HCT116 (cell line): ENCODE measurements at regions not wholly inside any gene's neighbourhood (a gene's known extent, or its start where the extent isn't known, plus 50 kb on each side); places are given as distances from the start of the nearest gene placed in this dataset.

ENCODE experiments used
- ATAC-seq: fragments of 200-7000 bp; cut with Tn5 transposase; 2 replicates; pipeline ENCODE4 v1.9.1; 2020; ENCODE audit warnings: mild to moderate bottlenecking, moderate library complexity
- BruUV-seq: library from RNA; stranded (reverse); fragments of 400-500 nt; replicated peaks from 2 replicates; lab custom pipeline; 2021; lab: Mats Ljungman, UMichigan
- CTCF ChIA-PET: fragments of 300-600 bp; sonication (Branson Sonifier 250); formaldehyde crosslinking; loops from one replicate; lab custom pipeline; 2021; ENCODE audit warnings: antibody characterized with exemption; lab: Charles Lee
- POLR2A ChIA-PET: fragments of 300-600, 350-600 bp; sonication (Branson Sonifier 250); formaldehyde crosslinking; loops from one replicate; lab custom pipeline; 2021; ENCODE audit warnings: antibody characterized with exemption; lab: Charles Lee
- RAD21 ChIA-PET, 2 experiments: fragments of 300-600 bp; sonication (Branson Sonifier 250); formaldehyde crosslinking; loops; one replicate each; lab custom pipeline; 2023; ENCODE audit warnings: low total read pairs in 2 of 2; ENCODE audit not compliant: uncharacterized antibody in 2 of 2, unreplicated experiment in 2 of 2, low non-redundant PET in 1 of 2; lab: Charles Lee
- DNase-seq: peaks from one replicate; pipeline ENCODE4 v3.0.0-alpha.2; 2010; ENCODE audit warnings: low read depth, low spot score
- H2AFZ ChIP-seq: fragments of 200-600 bp; shearing (Covaris generic), sonication (generic); 2 replicates; pipeline ENCODE4 v1.6.1; 2017; ENCODE audit warnings: low read depth, mixed run types, mixed read lengths, antibody characterized with exemption, low read length; ENCODE audit not compliant: poor library complexity, severe bottlenecking
- H3K27ac ChIP-seq: 2 replicates; pipeline ENCODE4 v1.5.1; 2012; ENCODE audit warnings: low read depth, low read length
- H3K27me3 ChIP-seq: fragments of 200-600 bp; sonication (generic); 2 replicates; pipeline ENCODE4 v1.6.1; 2016; ENCODE audit warnings: mixed run types, low read length, mixed read lengths; ENCODE audit not compliant: insufficient read depth
- H3K36me3 ChIP-seq, 2 experiments: fragments of 200-500 bp in 1 of 2; fragments of 200-600 bp in 1 of 2; sonication (Bioruptor generic) in 1 of 2; sonication (generic) in 1 of 2; 2 replicates each; pipeline versions ENCODE4 v1.5.1 to v1.6.1; 2014 to 2016; ENCODE audit warnings: low read length in 2 of 2, inconsistent platforms in 1 of 2, mixed read lengths in 1 of 2, mixed run types in 1 of 2; ENCODE audit not compliant: insufficient read depth in 2 of 2, control insufficient read depth in 1 of 2
- H3K4me1 ChIP-seq, 2 experiments: fragments of 200-600 bp in 1 of 2; sonication (generic) in 1 of 2; 2 replicates each; pipeline versions ENCODE4 v1.5.1 to v1.6.1; 2012 to 2017; ENCODE audit warnings: low read length in 2 of 2, inconsistent platforms in 1 of 2, mild to moderate bottlenecking in 1 of 2, mixed read lengths in 1 of 2, mixed run types in 1 of 2, moderate library complexity in 1 of 2; ENCODE audit not compliant: insufficient read depth in 2 of 2, control insufficient read depth in 1 of 2
- H3K4me2 ChIP-seq: fragments of 200-600 bp; sonication (generic); 2 replicates; pipeline ENCODE4 v1.6.1; 2017; ENCODE audit warnings: mixed run types, low read length, mixed read lengths
- H3K4me3 ChIP-seq, 2 experiments: fragments of 200-600 bp in 1 of 2; sonication (generic) in 1 of 2; replicated peaks in 1 of 2; 2 replicates each; pipeline ENCODE4 v1.5.1; 2011 to 2016; ENCODE audit warnings: low read length in 2 of 2, control low read depth in 1 of 2, low read depth in 1 of 2, mild to moderate bottlenecking in 1 of 2, mixed read lengths in 1 of 2, mixed run types in 1 of 2
- H3K79me2 ChIP-seq: fragments of 200-600 bp; sonication (generic); 2 replicates; pipeline ENCODE4 v1.6.1; 2017; ENCODE audit warnings: mild to moderate bottlenecking, mixed run types, low read length, moderate library complexity, mixed read lengths; ENCODE audit not compliant: insufficient read depth
- H3K9ac ChIP-seq: fragments of 200-600 bp; sonication (generic); 2 replicates; pipeline ENCODE4 v1.6.1; 2016; ENCODE audit warnings: low read length, mixed read lengths
- H3K9me2 ChIP-seq: fragments of 200-600 bp; sonication (generic), shearing (Covaris generic); 2 replicates; pipeline ENCODE4 v1.6.1; 2017; ENCODE audit warnings: mixed run types, mild to moderate bottlenecking, moderate library complexity; ENCODE audit not compliant: insufficient read depth
- H3K9me3 ChIP-seq, 2 experiments: fragments of 200-500 bp in 1 of 2; fragments of 200-600 bp in 1 of 2; sonication (Bioruptor generic) in 1 of 2; sonication (generic) in 1 of 2; 2 replicates each; pipeline ENCODE4 v1.6.1; 2014 to 2017; ENCODE audit warnings: low read length in 2 of 2, mixed read lengths in 2 of 2, inconsistent platforms in 1 of 2, low read depth in 1 of 2, mild to moderate bottlenecking in 1 of 2, mixed run types in 1 of 2, moderate library complexity in 1 of 2; ENCODE audit not compliant: control insufficient read depth in 1 of 2, insufficient read depth in 1 of 2
- H4K20me1 ChIP-seq: fragments of 200-600 bp; sonication (generic), shearing (Covaris generic); 2 replicates; pipeline ENCODE4 v1.6.1; 2017; ENCODE audit warnings: mixed run types, mild to moderate bottlenecking, moderate library complexity; ENCODE audit not compliant: insufficient read depth
- CTCF ChIP-seq, 3 experiments: fragments of 200-600 bp in 1 of 3; sonication (generic) in 1 of 3; IDR thresholded peaks in 2 of 3; conservative IDR thresholded peaks in 1 of 3; 2 replicates each; pipeline ENCODE4 v1.5.1; 2012 to 2017; ENCODE audit warnings: low read depth in 2 of 3, low read length in 2 of 3, antibody characterized with exemption in 1 of 3, borderline replicate concordance in 1 of 3, control low read depth in 1 of 3, mild to moderate bottlenecking in 1 of 3, mixed read lengths in 1 of 3, mixed run types in 1 of 3, moderate library complexity in 1 of 3; ENCODE audit not compliant: insufficient read depth in 1 of 3
- EGR1 ChIP-seq: IDR thresholded peaks from 2 replicates; pipeline ENCODE4 v1.6.1; 2012; ENCODE audit warnings: low read depth
- ELF1 ChIP-seq: IDR thresholded peaks from 2 replicates; pipeline ENCODE4 v1.6.1; 2012; ENCODE audit warnings: low read depth, borderline replicate concordance
- EZH2 ChIP-seq: fragments of 200-600 bp; sonication (generic); IDR thresholded peaks from 2 replicates; pipeline ENCODE4 v1.6.1; 2017; ENCODE audit warnings: antibody characterized with exemption, mixed run types
- EZH2phosphoT487 ChIP-seq: fragments of 200-600 bp; IDR thresholded peaks from 2 replicates; pipeline ENCODE4 v1.6.1; 2018; ENCODE audit warnings: antibody characterized with exemption, borderline replicate concordance
- FOSL1 ChIP-seq: IDR thresholded peaks from 2 replicates; pipeline ENCODE4 v1.6.1; 2012; ENCODE audit warnings: low read depth
- JUND ChIP-seq: IDR thresholded peaks from 2 replicates; pipeline ENCODE4 v1.6.1; 2012
- MAX ChIP-seq: IDR thresholded peaks from 2 replicates; pipeline ENCODE4 v1.6.1; 2012
- RAD21 ChIP-seq: IDR thresholded peaks from 2 replicates; pipeline ENCODE4 v1.6.1; 2012; ENCODE audit warnings: low read depth, mild to moderate bottlenecking
- SIN3A ChIP-seq: IDR thresholded peaks from 2 replicates; pipeline ENCODE4 v1.6.1; 2012; ENCODE audit warnings: low read depth
- SRF ChIP-seq: IDR thresholded peaks from 2 replicates; pipeline ENCODE4 v1.6.1; 2012; ENCODE audit warnings: low read depth
- ZBTB33 ChIP-seq: IDR thresholded peaks from 2 replicates; pipeline ENCODE4 v1.6.1; 2011; ENCODE audit warnings: mild to moderate bottlenecking, low read length, moderate library complexity; ENCODE audit not compliant: insufficient replicate concordance; ENCODE audit errors: extremely low read depth
- intact Hi-C: fragments of 100-400 bp; cut with micrococcal nuclease; formaldehyde crosslinking; loops from 2 replicates; pipeline ENCODE4 v1.10.0; 2022

GRCh38 chr1:192887426-192887825 is 78.6 kb downstream of the RGS2 start:
- H3K9me2 ChIP-seq = no peaks in the 10 kb centered on the region
- H3K27ac ChIP-seq = no peak overlapping the region
- no peak overlapping the region for H2AFZ ChIP-seq
- ChIA-PET CTCF (no interaction called here), RAD21 (no interaction called here), POLR2A (no interaction called here)
- no peaks in the 10 kb centered on the region for H4K20me1 ChIP-seq
- H3K36me3 ChIP-seq = no peaks in the 10 kb centered on the region
- TF ChIP-seq SRF (no peak), EGR1 (no peak), EZH2 (no peak), EZH2phosphoT487 (no peak), JUND (no peak), CTCF (IDR thresholded peaks at IDR 0.05 in 2 of 3, conservative IDR thresholded peaks at IDR 0.05 in 1 of 3; ENCODE audit: borderline replicate concordance in 1 of 3, insufficient read depth in 1 of 3, low read depth in 2 of 3, low read length in 2 of 3) (no peak), ELF1 (no peak), SIN3A (no peak), RAD21 (no peak), MAX (no peak), ZBTB33 (no peak), FOSL1 (no peak)
- H3K79me2 ChIP-seq = no peaks in the 10 kb centered on the region
- H3K27me3 ChIP-seq = no peaks in the 10 kb centered on the region
- no peak overlapping the region for H3K4me3 ChIP-seq
- H3K9ac ChIP-seq = no peak overlapping the region
- H3K4me2 ChIP-seq = no peak overlapping the region
- H3K9me3 ChIP-seq = no peaks in the 10 kb centered on the region
- ATAC-seq = no peak
- DNase-seq = no peak
- no peaks in the 10 kb centered on the region for H3K4me1 ChIP-seq
- intact Hi-C loops = no loop called here
- no TSS peak for BruUV-seq
